Trophoblast cell (in vitro differentiated cells and primary cell): ENCODE measurements at regions not wholly inside any gene's neighbourhood (a gene's known extent, or its start where the extent isn't known, plus 50 kb on each side); places are given as distances from the start of the nearest gene placed in this dataset.

ENCODE experiments used
- DNase-seq, 2 donors: peaks; one replicate each; pipeline ENCODE4 v3.0.0-alpha.2; 2016
- H2AFZ ChIP-seq: 2 replicates; pipeline ENCODE4 v1.6.1; 2013; ENCODE audit warnings: low read length, moderate library complexity, mild to moderate bottlenecking; ENCODE audit not compliant: insufficient read depth, poor library complexity
- H2AK5ac ChIP-seq: 2 replicates; pipeline ENCODE4 v1.6.1; 2013; ENCODE audit warnings: mild to moderate bottlenecking, low read length
- H2BK120ac ChIP-seq: 2 replicates; pipeline ENCODE4 v1.6.1; 2013; ENCODE audit warnings: low read length, mild to moderate bottlenecking, moderate library complexity; ENCODE audit not compliant: insufficient read depth, poor library complexity
- H2BK12ac ChIP-seq: 2 replicates; pipeline ENCODE4 v1.6.1; 2013; ENCODE audit warnings: mild to moderate bottlenecking, low read length, moderate library complexity
- H2BK5ac ChIP-seq: 2 replicates; pipeline ENCODE4 v1.6.1; 2013; ENCODE audit warnings: low read length, low read depth, moderate library complexity, mild to moderate bottlenecking; ENCODE audit not compliant: poor library complexity
- H3K14ac ChIP-seq: 2 replicates; pipeline ENCODE4 v1.6.1; 2013; ENCODE audit warnings: mild to moderate bottlenecking, low read length
- H3K18ac ChIP-seq: 2 replicates; pipeline ENCODE4 v1.6.1; 2013; ENCODE audit warnings: mild to moderate bottlenecking, low read length
- H3K23ac ChIP-seq: 2 replicates; pipeline ENCODE4 v1.6.1; 2013; ENCODE audit warnings: low read length
- H3K27ac ChIP-seq: 2 replicates; pipeline ENCODE4 v1.5.1; 2013; ENCODE audit warnings: low read depth, mild to moderate bottlenecking, inconsistent platforms, low read length, moderate library complexity
- H3K27me3 ChIP-seq: 2 replicates; pipeline ENCODE4 v1.6.1; 2013; ENCODE audit warnings: inconsistent platforms, mild to moderate bottlenecking, low read length, moderate library complexity; ENCODE audit not compliant: insufficient read depth
- H3K36me3 ChIP-seq, 2 experiments: 1 replicate in 1 of 2; 2 replicates in 1 of 2; pipeline ENCODE4 v1.6.1; 2013; ENCODE audit warnings: low read length in 2 of 2, mild to moderate bottlenecking in 2 of 2, moderate library complexity in 1 of 2; ENCODE audit not compliant: insufficient read depth in 2 of 2, control insufficient read depth in 1 of 2
- H3K4ac ChIP-seq: 2 replicates; pipeline ENCODE4 v1.6.1; 2013; ENCODE audit warnings: low read depth, mild to moderate bottlenecking, low read length, moderate library complexity
- H3K4me1 ChIP-seq, 2 experiments: 1 replicate in 1 of 2; 2 replicates in 1 of 2; pipeline ENCODE4 v1.6.1; 2013; ENCODE audit warnings: low read length in 2 of 2, mild to moderate bottlenecking in 2 of 2, moderate library complexity in 1 of 2; ENCODE audit not compliant: insufficient read depth in 2 of 2, control insufficient read depth in 1 of 2
- H3K4me2 ChIP-seq: 2 replicates; pipeline ENCODE4 v1.6.1; 2013; ENCODE audit warnings: inconsistent platforms, mild to moderate bottlenecking, low read length, moderate library complexity
- H3K4me3 ChIP-seq: 2 replicates; pipeline ENCODE4 v1.5.1; 2013; ENCODE audit warnings: mild to moderate bottlenecking, low read depth, low read length, inconsistent platforms
- H3K79me1 ChIP-seq: one replicate; pipeline ENCODE4 v1.6.1; 2013; ENCODE audit warnings: low read length
- H3K79me2 ChIP-seq: 2 replicates; pipeline ENCODE4 v1.6.1; 2013; ENCODE audit warnings: low read length, mild to moderate bottlenecking; ENCODE audit not compliant: control insufficient read depth, insufficient read depth, poor library complexity
- H3K9ac ChIP-seq: 2 replicates; pipeline ENCODE4 v1.6.1; 2013; ENCODE audit warnings: mild to moderate bottlenecking, low read length
- H3K9me3 ChIP-seq: 2 replicates; pipeline ENCODE4 v1.6.1; 2013; ENCODE audit warnings: low read depth, mild to moderate bottlenecking, control low read depth, inconsistent platforms, low read length; ENCODE audit not compliant: insufficient read depth
- H4K12ac ChIP-seq: 2 replicates; pipeline ENCODE4 v1.6.1; 2013; ENCODE audit warnings: low read depth, mild to moderate bottlenecking, low read length, moderate library complexity
- H4K8ac ChIP-seq: 2 replicates; pipeline ENCODE4 v1.6.1; 2013; ENCODE audit warnings: low read depth, mild to moderate bottlenecking, low read length, moderate library complexity
- H4K91ac ChIP-seq: one replicate; pipeline ENCODE4 v1.6.1; 2013; ENCODE audit warnings: low read depth, mild to moderate bottlenecking, low read length, moderate library complexity
- WGBS: extraction: QIAGEN DNeasy Blood & Tissue Kit; methylation state at CpG from one replicate; pipeline ENCODE4 v1.1.7; 2013; ENCODE audit warnings: missing lambda C conversion rate; ENCODE audit not compliant: insufficient read length, insufficient coverage; ENCODE audit errors: extremely low coverage; 5-methylcytosine and 5-hydroxymethylcytosine counted together

DNA sequence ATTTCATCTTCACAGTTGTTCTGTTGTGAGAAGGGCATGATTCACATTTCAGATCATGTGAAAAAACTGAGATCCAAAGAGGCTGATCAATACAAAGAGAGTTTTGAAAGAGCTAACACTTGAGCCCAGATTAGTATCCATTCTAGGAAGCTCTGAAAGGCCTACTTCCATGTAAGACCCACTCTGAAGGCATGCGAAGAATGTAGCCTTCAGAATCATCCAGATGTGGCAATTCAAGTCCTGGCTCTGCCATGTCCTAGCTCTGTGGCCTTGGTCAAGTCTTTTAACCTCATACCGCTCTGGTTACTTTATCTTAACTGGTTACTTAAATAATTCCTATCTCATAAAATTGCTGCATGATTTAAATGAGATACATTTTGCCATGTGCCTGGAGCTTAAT lies 111.1 kb downstream of the FZD1 start:
- Histone ChIP-seq H3K4me3 (no peak overlapping the region), H3K4me2 (no peak overlapping the region), H3K18ac (no peak overlapping the region), H3K23ac (no peak overlapping the region), H3K27me3 (no peaks in the 10 kb centered on the region), H4K12ac (no peak overlapping the region), H2BK12ac (no peak overlapping the region), H3K4me1 (no peaks in the 10 kb centered on the region), H3K79me1 (no peaks in the 10 kb centered on the region), H2AFZ (no peak overlapping the region), H3K4ac (no peak overlapping the region), H3K36me3 (no peaks in the 10 kb centered on the region), H4K8ac (no peak overlapping the region), H2AK5ac (no peak overlapping the region), H3K79me2 (no peaks in the 10 kb centered on the region), H2BK5ac (no peak overlapping the region), H4K91ac (no peak overlapping the region), H3K9me3 (no peaks in the 10 kb centered on the region), H2BK120ac (no peak overlapping the region), H3K27ac (no peak overlapping the region), H3K9ac (no peak overlapping the region), H3K14ac (no peak overlapping the region)
- peak; percentile 10 to 55 for DNase-seq
- no CpG with 5 or more reads among the region's 2 CpGs for WGBS

DNA sequence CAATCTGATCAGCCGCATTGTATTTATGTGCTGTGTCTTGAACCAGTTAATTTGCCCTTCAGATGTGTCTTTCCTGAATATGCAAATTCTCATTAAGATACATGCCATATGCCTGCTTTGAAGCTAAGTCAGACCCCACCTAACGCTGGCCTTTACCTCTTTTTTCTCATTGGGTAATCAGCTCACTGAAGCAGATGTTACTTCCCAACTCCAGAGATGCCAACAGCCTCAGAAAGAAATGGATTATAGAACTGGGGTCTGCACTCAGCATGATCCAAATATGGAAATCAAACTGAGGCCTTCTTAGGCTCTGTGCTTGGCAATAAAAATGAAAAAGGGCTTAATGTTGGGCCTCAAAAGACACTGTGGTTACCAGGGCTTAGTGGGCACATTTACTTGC lies 113.9 kb downstream of the FZD1 start:
- Histone ChIP-seq H3K4me3 (no peak overlapping the region), H2BK5ac (no peak overlapping the region), H4K8ac (no peak overlapping the region), H3K27ac (no peak overlapping the region), H3K4ac (no peak overlapping the region), H2BK120ac (no peak overlapping the region), H3K9me3 (no peaks in the 10 kb centered on the region), H3K9ac (no peak overlapping the region), H3K14ac (no peak overlapping the region), H2AFZ (no peak overlapping the region), H3K23ac (no peak overlapping the region), H2BK12ac (no peak overlapping the region), H3K4me2 (no peak overlapping the region), H4K12ac (no peak overlapping the region), H3K36me3 (no peaks in the 10 kb centered on the region), H2AK5ac (no peak overlapping the region), H3K4me1 (no peaks in the 10 kb centered on the region), H3K27me3 (no peaks in the 10 kb centered on the region), H3K79me1 (no peaks in the 10 kb centered on the region), H3K79me2 (no peaks in the 10 kb centered on the region), H3K18ac (no peak overlapping the region), H4K91ac (no peak overlapping the region)
- DNase-seq, result no peak
- no CpG with 5 or more reads among the region's 2 CpGs for WGBS

DNA sequence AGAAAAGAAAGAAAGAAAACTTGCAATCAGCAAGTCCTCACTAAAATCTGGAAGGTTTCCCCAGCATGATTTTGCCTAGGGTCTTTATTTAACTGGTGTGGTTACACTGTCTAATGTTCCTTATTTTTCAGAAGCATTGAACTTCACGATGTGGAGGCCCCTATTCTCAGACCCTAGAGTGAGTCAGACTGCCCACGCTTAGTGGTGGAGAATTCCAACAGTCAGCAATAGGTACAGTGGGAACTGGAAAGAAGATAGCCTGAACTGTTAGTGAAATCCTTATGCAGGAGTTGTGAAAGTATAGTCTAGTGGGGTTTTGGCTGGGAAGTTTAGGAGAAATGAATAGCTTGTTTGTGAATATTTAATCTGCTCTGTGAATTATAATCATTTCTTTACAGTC lies 115.0 kb downstream of the FZD1 start:
- no peak for DNase-seq
- Histone ChIP-seq H3K9ac (no peak overlapping the region), H3K27ac (no peak overlapping the region), H3K79me2 (no peaks in the 10 kb centered on the region), H2AFZ (no peak overlapping the region), H2BK120ac (no peak overlapping the region), H4K8ac (no peak overlapping the region), H3K9me3 (no peaks in the 10 kb centered on the region), H2AK5ac (no peak overlapping the region), H3K4me1 (no peaks in the 10 kb centered on the region), H3K23ac (no peak overlapping the region), H2BK5ac (no peak overlapping the region), H3K4me2 (no peak overlapping the region), H3K4me3 (no peak overlapping the region), H3K79me1 (no peaks in the 10 kb centered on the region), H4K12ac (no peak overlapping the region), H3K27me3 (no peaks in the 10 kb centered on the region), H3K36me3 (no peaks in the 10 kb centered on the region), H4K91ac (no peak overlapping the region), H3K14ac (no peak overlapping the region), H2BK12ac (no peak overlapping the region), H3K4ac (no peak overlapping the region), H3K18ac (no peak overlapping the region)
- WGBS, result no CpG with 5 or more reads among the region's 2 CpGs

DNA sequence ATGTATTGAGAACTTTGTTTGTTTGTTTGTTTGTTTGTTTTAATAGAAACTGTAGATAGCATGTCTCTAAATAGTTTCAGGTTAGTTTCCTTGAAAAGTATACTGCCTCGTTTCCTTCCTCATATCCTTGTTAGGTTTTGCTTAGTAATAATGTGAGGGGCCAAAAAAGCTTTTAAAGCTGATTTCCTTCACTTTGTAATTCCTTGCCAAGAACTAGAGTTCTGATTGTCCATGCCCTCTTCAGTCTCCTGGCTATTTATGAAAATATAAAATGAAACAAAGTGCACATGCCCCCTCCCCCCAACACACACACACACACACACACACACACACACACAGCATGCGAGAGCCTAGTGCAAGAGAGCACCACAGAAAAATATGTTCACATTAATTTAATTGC lies 115.8 kb downstream of the FZD1 start:
- Histone ChIP-seq H2BK12ac (no peak overlapping the region), H3K79me2 (no peaks in the 10 kb centered on the region), H2AFZ (no peak overlapping the region), H2BK120ac (no peak overlapping the region), H4K8ac (no peak overlapping the region), H2AK5ac (no peak overlapping the region), H3K4ac (no peak overlapping the region), H3K36me3 (no peaks in the 10 kb centered on the region), H3K4me2 (no peak overlapping the region), H3K9me3 (no peaks in the 10 kb centered on the region), H3K79me1 (no peaks in the 10 kb centered on the region), H3K4me1 (no peaks in the 10 kb centered on the region), H3K4me3 (no peak overlapping the region), H2BK5ac (no peak overlapping the region), H3K9ac (no peak overlapping the region), H3K27ac (no peak overlapping the region), H4K91ac (no peak overlapping the region), H3K14ac (no peak overlapping the region), H4K12ac (no peak overlapping the region), H3K23ac (no peak overlapping the region), H3K18ac (no peak overlapping the region), H3K27me3 (no peaks in the 10 kb centered on the region)
- no peak for DNase-seq
- no CpG with 5 or more reads among the region's 2 CpGs for WGBS
